ENCODE measurements at regions not wholly inside any gene's neighbourhood (a gene's known extent, or its start where the extent isn't known, plus 50 kb on each side); places are given as distances from the start of the nearest gene placed in this dataset.

GRCh38 chr3:193827040-193827669 is 234.1 kb downstream of the OPA1 start:
- TF ChIP-seq REST (IDR thresholded peaks at IDR 0.05; ENCODE audit: low read depth) (no peak), YY1 (IDR thresholded peaks at IDR 0.05; ENCODE audit: extremely low read depth, insufficient replicate concordance, low read depth, low read length) (no peak), CTCF (IDR thresholded peaks at IDR 0.05 in 2 of 3, conservative IDR thresholded peaks at IDR 0.05 in 1 of 3; ENCODE audit: borderline replicate concordance in 1 of 3, insufficient read depth in 1 of 3, low read depth in 2 of 3, low read length in 2 of 3) (no peak), EZH2 (IDR thresholded peaks at IDR 0.05) (no peak), ZNF274 (IDR thresholded peaks at IDR 0.05; ENCODE audit: low read depth, low read length) (no peak), ZBTB33 (IDR thresholded peaks at IDR 0.05; ENCODE audit: extremely low read depth, insufficient replicate concordance, low read length) (no peak), CEBPB (IDR thresholded peaks at IDR 0.05; ENCODE audit: low read depth) (no peak), POLR2A (IDR thresholded peaks at IDR 0.05; ENCODE audit: borderline replicate concordance, extremely low read depth, insufficient read depth, insufficient read length) (no peak), EZH2phosphoT487 (IDR thresholded peaks at IDR 0.05; ENCODE audit: borderline replicate concordance) (no peak), POLR2AphosphoS5 (IDR thresholded peaks at IDR 0.05; ENCODE audit: low read depth, low read length) (no peak), ELF1 (IDR thresholded peaks at IDR 0.05; ENCODE audit: borderline replicate concordance, low read depth) (no peak), FOSL1 (IDR thresholded peaks at IDR 0.05; ENCODE audit: low read depth) (no peak)
- TF ChIP-seq, protein P1, sequence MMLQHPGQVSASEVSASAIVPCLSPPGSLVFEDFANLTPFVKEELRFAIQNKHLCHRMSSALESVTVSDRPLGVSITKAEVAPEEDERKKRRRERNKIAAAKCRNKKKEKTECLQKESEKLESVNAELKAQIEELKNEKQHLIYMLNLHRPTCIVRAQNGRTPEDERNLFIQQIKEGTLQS (IDR thresholded peaks at IDR 0.05): no peak
